HL-60 (cell line): ENCODE measurements at regions not wholly inside any gene's neighbourhood (a gene's known extent, or its start where the extent isn't known, plus 50 kb on each side); places are given as distances from the start of the nearest gene placed in this dataset.

ENCODE experiments used
- CTCF ChIP-seq: IDR thresholded peaks from one replicate; pipeline ENCODE4 v1.5.1; 2011; ENCODE audit warnings: low read length, control low read depth, inconsistent platforms; ENCODE audit not compliant: insufficient read depth
- GABPA ChIP-seq: IDR thresholded peaks from 2 replicates; pipeline ENCODE4 v1.6.1; 2012; ENCODE audit warnings: low read depth
- POLR2AphosphoS5 ChIP-seq: IDR thresholded peaks from 2 replicates; pipeline ENCODE4 v1.6.1; 2012; ENCODE audit warnings: low read depth
- SPI1 ChIP-seq: IDR thresholded peaks from 2 replicates; pipeline ENCODE4 v1.6.1; 2012; ENCODE audit warnings: low read depth, mild to moderate bottlenecking, borderline replicate concordance
- TF ChIP-seq, protein P1 (sequence below): IDR thresholded peaks from 2 replicates; pipeline ENCODE4 v1.6.1; 2012; ENCODE audit warnings: low read depth; ENCODE audit not compliant: insufficient replicate concordance

- TF ChIP-seq CTCF (no peak), POLR2AphosphoS5 (no peak), GABPA (no peak), SPI1 (no peak)
- TF ChIP-seq, protein P1, sequence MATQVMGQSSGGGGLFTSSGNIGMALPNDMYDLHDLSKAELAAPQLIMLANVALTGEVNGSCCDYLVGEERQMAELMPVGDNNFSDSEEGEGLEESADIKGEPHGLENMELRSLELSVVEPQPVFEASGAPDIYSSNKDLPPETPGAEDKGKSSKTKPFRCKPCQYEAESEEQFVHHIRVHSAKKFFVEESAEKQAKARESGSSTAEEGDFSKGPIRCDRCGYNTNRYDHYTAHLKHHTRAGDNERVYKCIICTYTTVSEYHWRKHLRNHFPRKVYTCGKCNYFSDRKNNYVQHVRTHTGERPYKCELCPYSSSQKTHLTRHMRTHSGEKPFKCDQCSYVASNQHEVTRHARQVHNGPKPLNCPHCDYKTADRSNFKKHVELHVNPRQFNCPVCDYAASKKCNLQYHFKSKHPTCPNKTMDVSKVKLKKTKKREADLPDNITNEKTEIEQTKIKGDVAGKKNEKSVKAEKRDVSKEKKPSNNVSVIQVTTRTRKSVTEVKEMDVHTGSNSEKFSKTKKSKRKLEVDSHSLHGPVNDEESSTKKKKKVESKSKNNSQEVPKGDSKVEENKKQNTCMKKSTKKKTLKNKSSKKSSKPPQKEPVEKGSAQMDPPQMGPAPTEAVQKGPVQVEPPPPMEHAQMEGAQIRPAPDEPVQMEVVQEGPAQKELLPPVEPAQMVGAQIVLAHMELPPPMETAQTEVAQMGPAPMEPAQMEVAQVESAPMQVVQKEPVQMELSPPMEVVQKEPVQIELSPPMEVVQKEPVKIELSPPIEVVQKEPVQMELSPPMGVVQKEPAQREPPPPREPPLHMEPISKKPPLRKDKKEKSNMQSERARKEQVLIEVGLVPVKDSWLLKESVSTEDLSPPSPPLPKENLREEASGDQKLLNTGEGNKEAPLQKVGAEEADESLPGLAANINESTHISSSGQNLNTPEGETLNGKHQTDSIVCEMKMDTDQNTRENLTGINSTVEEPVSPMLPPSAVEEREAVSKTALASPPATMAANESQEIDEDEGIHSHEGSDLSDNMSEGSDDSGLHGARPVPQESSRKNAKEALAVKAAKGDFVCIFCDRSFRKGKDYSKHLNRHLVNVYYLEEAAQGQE = no peak
Measured at GRCh38 chr6:45780523-45780922, 235.1 kb downstream of the CLIC5 start.
